ENCODE measurements at regions not wholly inside any gene's neighbourhood (a gene's known extent, or its start where the extent isn't known, plus 50 kb on each side); places are given as distances from the start of the nearest gene placed in this dataset.
"Not testable (repeated sequence)": the region's sequence is repeated elsewhere in the genome, so short reads cannot be mapped to it uniquely, and the experiment has no call there.

- TF ChIP-seq JUND (IDR thresholded peaks at IDR 0.05); CTCF (IDR thresholded peaks at IDR 0.05); REST (IDR thresholded peaks at IDR 0.05; ENCODE audit: low read depth, low read length); EP300 (IDR thresholded peaks at IDR 0.05; ENCODE audit: borderline replicate concordance in 1 of 2, low read depth in 1 of 2, low read length in 1 of 2): not testable (repeated sequence)
Measured at GRCh38 chr4:116151371-116151770, 934.0 kb downstream of the TRAM1L1 start.
